H9 (cell line): ENCODE measurements at regions not wholly inside any gene's neighbourhood (a gene's known extent, or its start where the extent isn't known, plus 50 kb on each side); places are given as distances from the start of the nearest gene placed in this dataset.
A peak's percentile ranks its signal among the peaks of the same experiment; 100 is the strongest.

ENCODE experiments used
- DNase-seq: peaks from one replicate; pipeline ENCODE4 v3.0.0-alpha.2; 2017
- H2AFZ ChIP-seq: one replicate; pipeline ENCODE4 v1.6.1; 2013; ENCODE audit warnings: mild to moderate bottlenecking, low read length, control low read depth, moderate library complexity
- H2AK5ac ChIP-seq: 2 replicates; pipeline ENCODE4 v1.6.1; 2013; ENCODE audit warnings: low read length, control low read depth, mixed read lengths; ENCODE audit not compliant: insufficient read length
- H2BK120ac ChIP-seq: one replicate; pipeline ENCODE4 v1.6.1; 2013; ENCODE audit warnings: low read depth, mild to moderate bottlenecking, low read length, control low read depth, inconsistent platforms; ENCODE audit not compliant: poor library complexity, severe bottlenecking
- H2BK12ac ChIP-seq: 2 replicates; pipeline ENCODE4 v1.6.1; 2013; ENCODE audit warnings: low read length, control low read depth, mixed read lengths, low read depth; ENCODE audit not compliant: insufficient read length
- H2BK15ac ChIP-seq: 2 replicates; pipeline ENCODE4 v1.6.1; 2013; ENCODE audit warnings: low read depth, low read length, control low read depth
- H2BK20ac ChIP-seq: one replicate; pipeline ENCODE4 v1.6.1; 2013; ENCODE audit warnings: low read depth, mild to moderate bottlenecking, low read length, control low read depth, inconsistent platforms; ENCODE audit not compliant: poor library complexity, severe bottlenecking
- H2BK5ac ChIP-seq: 2 replicates; pipeline ENCODE4 v1.6.1; 2013; ENCODE audit warnings: low read length, control low read depth, mixed read lengths; ENCODE audit not compliant: insufficient read length
- H3K14ac ChIP-seq: 2 replicates; pipeline ENCODE4 v1.6.1; 2013; ENCODE audit warnings: low read length, control low read depth; ENCODE audit not compliant: insufficient read depth
- H3K18ac ChIP-seq: 2 replicates; pipeline ENCODE4 v1.6.1; 2013; ENCODE audit warnings: low read depth, mild to moderate bottlenecking, mixed read lengths, low read length, control low read depth; ENCODE audit not compliant: insufficient read length
- H3K23ac ChIP-seq: 2 replicates; pipeline ENCODE4 v1.6.1; 2013; ENCODE audit warnings: low read length, control low read depth, mixed read lengths, low read depth; ENCODE audit not compliant: insufficient read length
- H3K23me2 ChIP-seq: 2 replicates; pipeline ENCODE4 v1.6.1; 2013; ENCODE audit warnings: low read depth, mild to moderate bottlenecking, mixed read lengths, low read length, control low read depth; ENCODE audit not compliant: insufficient read length, poor library complexity, severe bottlenecking
- H3K27ac ChIP-seq: 2 replicates; pipeline ENCODE4 v1.5.1; 2013; ENCODE audit warnings: low read length, control low read depth, mixed read lengths, low read depth; ENCODE audit not compliant: insufficient read length
- H3K27me3 ChIP-seq: 2 replicates; pipeline ENCODE4 v1.6.1; 2013; ENCODE audit warnings: low read length, control low read depth, inconsistent platforms; ENCODE audit not compliant: insufficient read depth
- H3K4ac ChIP-seq: 2 replicates; pipeline ENCODE4 v1.6.1; 2013; ENCODE audit warnings: low read depth, mild to moderate bottlenecking, control low read depth, inconsistent platforms, low read length, moderate library complexity
- H3K4me1 ChIP-seq: 2 replicates; pipeline ENCODE4 v1.6.1; 2013; ENCODE audit warnings: low read length, control low read depth, inconsistent platforms; ENCODE audit not compliant: insufficient read depth
- H3K4me2 ChIP-seq: 2 replicates; pipeline ENCODE4 v1.6.1; 2013; ENCODE audit warnings: low read length, control low read depth, mixed read lengths; ENCODE audit not compliant: insufficient read length, insufficient read depth
- H3K56ac ChIP-seq: 2 replicates; pipeline ENCODE4 v1.6.1; 2013; ENCODE audit warnings: low read depth, mild to moderate bottlenecking, mixed read lengths, low read length, control low read depth; ENCODE audit not compliant: insufficient read length
- H3K79me1 ChIP-seq: 2 replicates; pipeline ENCODE4 v1.6.1; 2013; ENCODE audit warnings: low read depth, mild to moderate bottlenecking, moderate library complexity, low read length, control low read depth, inconsistent platforms; ENCODE audit not compliant: insufficient read depth, poor library complexity, severe bottlenecking
- H3K79me2 ChIP-seq: 2 replicates; pipeline ENCODE4 v1.6.1; 2013; ENCODE audit warnings: low read length, control low read depth, inconsistent platforms; ENCODE audit not compliant: insufficient read depth
- H3K9ac ChIP-seq: 2 replicates; pipeline ENCODE4 v1.6.1; 2013; ENCODE audit warnings: low read length, control low read depth, mixed read lengths; ENCODE audit not compliant: insufficient read length; ENCODE audit errors: extremely low read depth
- H3K9me3 ChIP-seq: one replicate; pipeline ENCODE4 v1.6.1; 2013; ENCODE audit warnings: low read depth, low read length, inconsistent platforms; ENCODE audit not compliant: control insufficient read depth
- H3T11ph ChIP-seq: one replicate; pipeline ENCODE4 v1.6.1; 2013; ENCODE audit warnings: mild to moderate bottlenecking, low read length, control low read depth, inconsistent platforms
- H4K20me1 ChIP-seq: one replicate; pipeline ENCODE4 v1.6.1; 2013; ENCODE audit not compliant: control insufficient read depth, insufficient read length, insufficient read depth
- H4K5ac ChIP-seq: 2 replicates; pipeline ENCODE4 v1.6.1; 2013; ENCODE audit warnings: low read depth, mild to moderate bottlenecking, mixed read lengths, low read length, control low read depth; ENCODE audit not compliant: insufficient read length
- H4K8ac ChIP-seq: replicated peaks from 2 replicates; pipeline ENCODE4 v1.6.1; 2013; ENCODE audit warnings: low read length, control low read depth, mixed read lengths, low read depth; ENCODE audit not compliant: insufficient read length
- H4K91ac ChIP-seq: 2 replicates; pipeline ENCODE4 v1.6.1; 2013; ENCODE audit warnings: low read depth, mild to moderate bottlenecking, moderate library complexity, mixed read lengths, low read length, control low read depth; ENCODE audit not compliant: insufficient read length
- H3K27ac Mint-ChIP-seq, 3 experiments: 2 replicates in 2 of 3; 3 replicates in 1 of 3; pipeline ENCODE4 v1.8.0; 2020 to 2021; ENCODE audit warnings: mixed read lengths in 3 of 3, mild to moderate bottlenecking in 1 of 3, moderate library complexity in 1 of 3
- H3K27me3 Mint-ChIP-seq: 2 replicates; pipeline ENCODE4 v1.8.0; 2021; ENCODE audit warnings: low read depth, mild to moderate bottlenecking, moderate library complexity, mixed read lengths
- H3K36me3 Mint-ChIP-seq, 3 experiments: 2 replicates in 2 of 3; 3 replicates in 1 of 3; pipeline ENCODE4 v1.8.0; 2020 to 2021; ENCODE audit warnings: low read depth in 3 of 3, mixed read lengths in 3 of 3; ENCODE audit not compliant: insufficient read depth in 1 of 3
- H3K4me1 Mint-ChIP-seq, 2 experiments: 2 replicates each; pipeline ENCODE4 v1.8.0; 2020; ENCODE audit warnings: mixed read lengths in 2 of 2
- H3K4me3 Mint-ChIP-seq, 2 experiments: 2 replicates in 1 of 2; 3 replicates in 1 of 2; pipeline ENCODE4 v1.8.0; 2020 to 2021; ENCODE audit warnings: mild to moderate bottlenecking in 2 of 2, mixed read lengths in 2 of 2, moderate library complexity in 1 of 2
- H3K9me3 Mint-ChIP-seq, 2 experiments: 2 replicates in 1 of 2; 3 replicates in 1 of 2; pipeline ENCODE4 v1.8.0; 2020; ENCODE audit warnings: mild to moderate bottlenecking in 2 of 2, mixed read lengths in 2 of 2, moderate library complexity in 1 of 2
- WGBS: extraction: QIAGEN DNeasy Blood & Tissue Kit; methylation state at CpG from one replicate; pipeline ENCODE4 v1.1.7; 2013; ENCODE audit warnings: missing lambda C conversion rate, low lambda C conversion rate, mixed read lengths; ENCODE audit not compliant: insufficient read length; ENCODE audit errors: extremely low coverage; 5-methylcytosine and 5-hydroxymethylcytosine counted together
- TF ChIP-seq, protein P1 (sequence below): fragments of 200-600 bp; sonication (generic); conservative IDR thresholded peaks from 3 replicates; pipeline ENCODE4 v1.8.0; 2021; ENCODE audit warnings: antibody characterized with exemption, mild to moderate bottlenecking

DNA sequence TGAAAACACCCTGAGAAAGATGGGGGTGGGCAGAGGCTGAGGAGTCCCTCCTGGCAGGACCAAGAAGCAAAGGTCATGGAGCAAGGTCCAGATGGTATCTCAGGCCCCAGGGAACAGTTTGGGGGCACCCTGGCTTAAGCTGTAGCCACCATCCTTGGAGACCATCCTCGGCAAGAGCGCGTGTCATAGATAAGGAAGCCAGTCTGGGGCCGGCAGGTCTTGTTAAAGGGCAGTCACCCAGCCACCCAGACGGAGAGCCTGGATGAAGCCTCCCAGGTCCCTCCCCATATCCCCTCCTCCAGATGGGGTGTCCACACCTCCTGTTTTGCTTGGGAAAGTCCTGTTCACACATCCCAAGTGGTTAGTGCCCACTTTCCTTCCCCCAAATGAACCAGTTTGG is 191.1 kb downstream of the KLF13 start:
- no peak overlapping the region for H4K8ac ChIP-seq
- no peak overlapping the region for H3K4me3 Mint-ChIP-seq

More for the DNA sequence above, 191.1 kb downstream of the KLF13 start:
- no peak overlapping the region for H2AK5ac ChIP-seq
- H3K18ac ChIP-seq = no peak overlapping the region
- no peak overlapping the region for H4K91ac ChIP-seq
- H4K20me1 ChIP-seq = no peaks in the 10 kb centered on the region
- TF ChIP-seq, protein P1, sequence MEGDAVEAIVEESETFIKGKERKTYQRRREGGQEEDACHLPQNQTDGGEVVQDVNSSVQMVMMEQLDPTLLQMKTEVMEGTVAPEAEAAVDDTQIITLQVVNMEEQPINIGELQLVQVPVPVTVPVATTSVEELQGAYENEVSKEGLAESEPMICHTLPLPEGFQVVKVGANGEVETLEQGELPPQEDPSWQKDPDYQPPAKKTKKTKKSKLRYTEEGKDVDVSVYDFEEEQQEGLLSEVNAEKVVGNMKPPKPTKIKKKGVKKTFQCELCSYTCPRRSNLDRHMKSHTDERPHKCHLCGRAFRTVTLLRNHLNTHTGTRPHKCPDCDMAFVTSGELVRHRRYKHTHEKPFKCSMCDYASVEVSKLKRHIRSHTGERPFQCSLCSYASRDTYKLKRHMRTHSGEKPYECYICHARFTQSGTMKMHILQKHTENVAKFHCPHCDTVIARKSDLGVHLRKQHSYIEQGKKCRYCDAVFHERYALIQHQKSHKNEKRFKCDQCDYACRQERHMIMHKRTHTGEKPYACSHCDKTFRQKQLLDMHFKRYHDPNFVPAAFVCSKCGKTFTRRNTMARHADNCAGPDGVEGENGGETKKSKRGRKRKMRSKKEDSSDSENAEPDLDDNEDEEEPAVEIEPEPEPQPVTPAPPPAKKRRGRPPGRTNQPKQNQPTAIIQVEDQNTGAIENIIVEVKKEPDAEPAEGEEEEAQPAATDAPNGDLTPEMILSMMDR = no peak
- Mint-ChIP-seq H3K4me1 (peaks cover 9 to 12% of the 10 kb centered on the region in 2 experiments), H3K27ac (peak overlapping the region in 1 of 3 experiments; percentile 82; a peak in 1 of 7 replicates), H3K27me3 (no peaks in the 10 kb centered on the region; the same call in none of the 2 replicates), H3K9me3 (no peaks in the 10 kb centered on the region; a peak in 2 of 5 replicates), H3K36me3 (no peaks in the 10 kb centered on the region)
- H2BK5ac ChIP-seq = no peak overlapping the region
- H3K23ac ChIP-seq = no peak overlapping the region
- H3K23me2 ChIP-seq = no peaks in the 10 kb centered on the region
- H3K14ac ChIP-seq = no peak overlapping the region
- H4K5ac ChIP-seq = no peak overlapping the region
- WGBS = no CpG with 5 or more reads among the region's 5 CpGs
- H3K56ac ChIP-seq = no peak overlapping the region
- no peak overlapping the region for H3K4ac ChIP-seq
- no peak overlapping the region for H2BK15ac ChIP-seq
- no peaks in the 10 kb centered on the region for H3K79me2 ChIP-seq
- H3K79me1 ChIP-seq = no peaks in the 10 kb centered on the region
- peaks cover 4% of the 10 kb centered on the region; the same call in 1 of the 2 replicates for H3K4me1 ChIP-seq
- H2BK120ac ChIP-seq = no peak overlapping the region
- H3K9me3 ChIP-seq = no peaks in the 10 kb centered on the region
- H3K4me2 ChIP-seq = no peak overlapping the region
- no peak overlapping the region for H2BK20ac ChIP-seq
- H2BK12ac ChIP-seq = no peak overlapping the region
- H2AFZ ChIP-seq = no peak overlapping the region
- H3K27me3 ChIP-seq = no peaks in the 10 kb centered on the region
- no peak overlapping the region for H3K27ac ChIP-seq
- no peak overlapping the region for H3K9ac ChIP-seq
- no peak for DNase-seq
- H3T11ph ChIP-seq = no peak overlapping the region
